ENCODE measurements at regions not wholly inside any gene's neighbourhood (a gene's known extent, or its start where the extent isn't known, plus 50 kb on each side); places are given as distances from the start of the nearest gene placed in this dataset.
"Not testable (repeated sequence)": the region's sequence is repeated elsewhere in the genome, so short reads cannot be mapped to it uniquely, and the experiment has no call there.

- H3K79me2 ChIP-seq (ENCODE audit: insufficient read depth, low read depth, low read length); CTCF ChIA-PET (ENCODE audit: unreplicated experiment); H3K27ac ChIP-seq (ENCODE audit: low read depth, low read length, poor library complexity, severe bottlenecking); H2AFZ ChIP-seq (ENCODE audit: low read length); H3K4me2 ChIP-seq (ENCODE audit: low read length); BruUV-seq (replicated peaks); H3K9me3 ChIP-seq (ENCODE audit: low read length); POLR2A ChIA-PET; intact Hi-C loops (cut with micrococcal nuclease; ENCODE audit: unreplicated experiment); H3K4me1 ChIP-seq (ENCODE audit: insufficient read depth, low read length, poor library complexity, severe bottlenecking); H3K4me3 ChIP-seq (ENCODE audit: low read depth, low read length, poor library complexity, severe bottlenecking); H3K9me2 ChIP-seq (ENCODE audit: insufficient read depth, low read length); H3K36me3 ChIP-seq (ENCODE audit: insufficient read depth, low read length); DNase-seq (ENCODE audit: low spot score); H4K20me1 ChIP-seq (ENCODE audit: insufficient read depth, low read length): not testable (repeated sequence)
Measured at GRCh38 chr13:18673794-18674193, 507.8 kb downstream of the TUBA3C start.

GRCh38 chr13:18666585-18666984, 515.0 kb downstream of the TUBA3C start:
- DNase-seq (ENCODE audit: low spot score); H3K27ac ChIP-seq (ENCODE audit: low read depth, low read length, poor library complexity, severe bottlenecking); POLR2A ChIA-PET; H3K4me1 ChIP-seq (ENCODE audit: insufficient read depth, low read length, poor library complexity, severe bottlenecking); H3K79me2 ChIP-seq (ENCODE audit: insufficient read depth, low read depth, low read length); intact Hi-C loops (cut with micrococcal nuclease; ENCODE audit: unreplicated experiment); H2AFZ ChIP-seq (ENCODE audit: low read length); H3K4me3 ChIP-seq (ENCODE audit: low read depth, low read length, poor library complexity, severe bottlenecking); H3K36me3 ChIP-seq (ENCODE audit: insufficient read depth, low read length); H3K4me2 ChIP-seq (ENCODE audit: low read length); CTCF ChIA-PET (ENCODE audit: unreplicated experiment); H3K9me3 ChIP-seq (ENCODE audit: low read length); H3K9me2 ChIP-seq (ENCODE audit: insufficient read depth, low read length); H4K20me1 ChIP-seq (ENCODE audit: insufficient read depth, low read length); BruUV-seq (replicated peaks): not testable (repeated sequence)

- H2AFZ ChIP-seq (ENCODE audit: low read length); H3K36me3 ChIP-seq (ENCODE audit: insufficient read depth, low read length); CTCF ChIA-PET (ENCODE audit: unreplicated experiment); DNase-seq (ENCODE audit: low spot score); H3K9me3 ChIP-seq (ENCODE audit: low read length); H3K4me3 ChIP-seq (ENCODE audit: low read depth, low read length, poor library complexity, severe bottlenecking); H4K20me1 ChIP-seq (ENCODE audit: insufficient read depth, low read length); intact Hi-C loops (cut with micrococcal nuclease; ENCODE audit: unreplicated experiment); H3K9me2 ChIP-seq (ENCODE audit: insufficient read depth, low read length); POLR2A ChIA-PET; H3K79me2 ChIP-seq (ENCODE audit: insufficient read depth, low read depth, low read length); BruUV-seq (replicated peaks); H3K4me1 ChIP-seq (ENCODE audit: insufficient read depth, low read length, poor library complexity, severe bottlenecking); H3K27ac ChIP-seq (ENCODE audit: low read depth, low read length, poor library complexity, severe bottlenecking); H3K4me2 ChIP-seq (ENCODE audit: low read length): not testable (repeated sequence)
Measured at GRCh38 chr13:18665716-18666115, 515.9 kb downstream of the TUBA3C start.

- H3K4me3 ChIP-seq (ENCODE audit: low read depth, low read length, poor library complexity, severe bottlenecking); POLR2A ChIA-PET; H2AFZ ChIP-seq (ENCODE audit: low read length); H3K36me3 ChIP-seq (ENCODE audit: insufficient read depth, low read length); CTCF ChIA-PET (ENCODE audit: unreplicated experiment); BruUV-seq (replicated peaks); H3K4me2 ChIP-seq (ENCODE audit: low read length); intact Hi-C loops (cut with micrococcal nuclease; ENCODE audit: unreplicated experiment); H3K27ac ChIP-seq (ENCODE audit: low read depth, low read length, poor library complexity, severe bottlenecking); H4K20me1 ChIP-seq (ENCODE audit: insufficient read depth, low read length); H3K4me1 ChIP-seq (ENCODE audit: insufficient read depth, low read length, poor library complexity, severe bottlenecking); H3K9me2 ChIP-seq (ENCODE audit: insufficient read depth, low read length); H3K79me2 ChIP-seq (ENCODE audit: insufficient read depth, low read depth, low read length); DNase-seq (ENCODE audit: low spot score); H3K9me3 ChIP-seq (ENCODE audit: low read length): not testable (repeated sequence)
Measured at GRCh38 chr13:18665124-18665523, 516.5 kb downstream of the TUBA3C start.

GRCh38 chr13:18663222-18663621, 518.4 kb downstream of the TUBA3C start:
- BruUV-seq (replicated peaks); CTCF ChIA-PET (ENCODE audit: unreplicated experiment); H3K79me2 ChIP-seq (ENCODE audit: insufficient read depth, low read depth, low read length); H3K9me2 ChIP-seq (ENCODE audit: insufficient read depth, low read length); H3K4me1 ChIP-seq (ENCODE audit: insufficient read depth, low read length, poor library complexity, severe bottlenecking); H3K4me2 ChIP-seq (ENCODE audit: low read length); H3K9me3 ChIP-seq (ENCODE audit: low read length); H3K4me3 ChIP-seq (ENCODE audit: low read depth, low read length, poor library complexity, severe bottlenecking); DNase-seq (ENCODE audit: low spot score); H3K36me3 ChIP-seq (ENCODE audit: insufficient read depth, low read length); H2AFZ ChIP-seq (ENCODE audit: low read length); H4K20me1 ChIP-seq (ENCODE audit: insufficient read depth, low read length); POLR2A ChIA-PET; intact Hi-C loops (cut with micrococcal nuclease; ENCODE audit: unreplicated experiment); H3K27ac ChIP-seq (ENCODE audit: low read depth, low read length, poor library complexity, severe bottlenecking): not testable (repeated sequence)

Measured in OCI-LY7 (cell line).